MCF 10A (cell line): ENCODE measurements at regions not wholly inside any gene's neighbourhood (a gene's known extent, or its start where the extent isn't known, plus 50 kb on each side); places are given as distances from the start of the nearest gene placed in this dataset.

ENCODE experiments used
- BruUV-seq: library from RNA; stranded (reverse); fragments of 400-500 nt; replicated peaks from 2 replicates; lab custom pipeline; 2021; lab: Mats Ljungman, UMichigan
- CTCF ChIA-PET: fragments of 300-600 bp; sonication (Branson Sonifier 250); formaldehyde crosslinking; extraction: SDS; loops from one replicate; lab custom pipeline; 2021; ENCODE audit warnings: antibody characterized with exemption, inconsistent platforms; lab: Yijun Ruan, JAX
- POLR2A ChIA-PET: fragments of 300-600, 350-650 bp; sonication (Branson Sonifier 250); formaldehyde crosslinking; extraction: SDS; loops from one replicate; lab custom pipeline; 2020; ENCODE audit warnings: antibody characterized with exemption, inconsistent platforms; lab: Yijun Ruan, JAX
- DNase-seq: peaks from one replicate; pipeline ENCODE4 v3.0.0-alpha.2; 2018; ENCODE audit not compliant: unreplicated experiment
- H3K27ac Mint-ChIP-seq: one replicate; pipeline ENCODE4 v1.8.0; 2022; ENCODE audit warnings: mild to moderate bottlenecking, low read depth, mixed read lengths; ENCODE audit not compliant: unreplicated experiment
- H3K27me3 Mint-ChIP-seq: one replicate; pipeline ENCODE4 v1.8.0; 2022; ENCODE audit warnings: mixed read lengths; ENCODE audit not compliant: insufficient read depth, unreplicated experiment
- H3K36me3 Mint-ChIP-seq: one replicate; pipeline ENCODE4 v1.8.0; 2022; ENCODE audit warnings: mild to moderate bottlenecking, moderate library complexity, mixed read lengths; ENCODE audit not compliant: insufficient read depth, unreplicated experiment
- H3K4me1 Mint-ChIP-seq: one replicate; pipeline ENCODE4 v1.8.0; 2022; ENCODE audit warnings: mixed read lengths; ENCODE audit not compliant: insufficient read depth, unreplicated experiment
- H3K4me3 Mint-ChIP-seq: one replicate; pipeline ENCODE4 v1.8.0; 2022; ENCODE audit warnings: mild to moderate bottlenecking, moderate library complexity, mixed read lengths; ENCODE audit not compliant: unreplicated experiment
- H3K9me3 Mint-ChIP-seq: one replicate; pipeline ENCODE4 v1.8.0; 2022; ENCODE audit warnings: mixed read lengths; ENCODE audit not compliant: unreplicated experiment
- intact Hi-C: fragments of 100-400 bp; cut with micrococcal nuclease; formaldehyde crosslinking; loops from 2 replicates; pipeline ENCODE4 v1.14.1; 2022
- TF ChIP-seq, protein P1 (sequence below): fragments of 200-600 bp; IDR thresholded peaks from one replicate; pipeline ENCODE4 v1.8.0; 2022; ENCODE audit warnings: antibody characterized with exemption, mild to moderate bottlenecking; ENCODE audit not compliant: unreplicated experiment

DNA sequence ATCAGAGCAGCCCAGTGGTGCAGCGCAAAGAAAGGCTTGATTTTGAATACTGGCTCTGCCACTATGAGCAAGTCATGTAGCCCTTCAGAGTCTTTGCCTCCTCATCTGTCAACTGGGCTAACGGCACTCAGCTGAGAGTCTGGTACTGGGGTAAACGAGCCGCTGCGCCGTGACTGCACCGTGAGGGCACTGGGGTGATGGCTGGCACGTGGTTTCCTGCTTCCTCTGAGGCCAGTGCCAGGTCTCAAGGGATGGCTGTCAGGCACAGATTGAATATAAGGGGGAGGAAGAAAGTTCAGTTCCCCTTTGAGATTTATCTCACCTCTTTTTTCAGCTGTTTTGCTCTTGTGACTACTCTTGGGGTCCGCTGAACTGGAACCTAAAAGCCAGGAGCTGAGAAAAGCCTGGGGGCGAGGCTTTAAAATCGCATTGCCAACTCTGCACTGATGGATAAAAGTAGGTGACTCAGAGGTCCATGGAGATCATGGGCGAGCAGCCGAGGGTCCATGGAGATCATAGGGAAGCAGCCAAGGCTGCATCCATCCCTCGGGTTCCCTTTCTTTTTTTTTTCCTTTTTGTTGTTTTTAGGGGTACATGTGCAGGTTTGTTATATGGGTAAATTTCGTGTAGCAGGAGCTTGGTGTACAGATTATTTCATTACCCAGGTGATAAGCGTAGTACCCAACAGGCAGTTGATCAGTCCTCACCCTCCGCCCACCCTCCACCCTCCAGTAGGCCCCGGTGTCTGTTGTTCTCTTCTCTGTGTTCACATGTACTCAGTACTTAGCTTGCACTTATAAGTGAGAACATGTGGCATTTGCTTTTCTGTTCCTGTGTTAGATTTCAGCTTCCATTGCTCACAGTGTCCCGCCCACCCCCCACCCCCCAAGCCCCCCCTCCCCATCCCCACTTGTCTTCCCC lies 114.3 kb downstream of the SPP2 start:
- BruUV-seq = no TSS peak
- TF ChIP-seq, protein P1, sequence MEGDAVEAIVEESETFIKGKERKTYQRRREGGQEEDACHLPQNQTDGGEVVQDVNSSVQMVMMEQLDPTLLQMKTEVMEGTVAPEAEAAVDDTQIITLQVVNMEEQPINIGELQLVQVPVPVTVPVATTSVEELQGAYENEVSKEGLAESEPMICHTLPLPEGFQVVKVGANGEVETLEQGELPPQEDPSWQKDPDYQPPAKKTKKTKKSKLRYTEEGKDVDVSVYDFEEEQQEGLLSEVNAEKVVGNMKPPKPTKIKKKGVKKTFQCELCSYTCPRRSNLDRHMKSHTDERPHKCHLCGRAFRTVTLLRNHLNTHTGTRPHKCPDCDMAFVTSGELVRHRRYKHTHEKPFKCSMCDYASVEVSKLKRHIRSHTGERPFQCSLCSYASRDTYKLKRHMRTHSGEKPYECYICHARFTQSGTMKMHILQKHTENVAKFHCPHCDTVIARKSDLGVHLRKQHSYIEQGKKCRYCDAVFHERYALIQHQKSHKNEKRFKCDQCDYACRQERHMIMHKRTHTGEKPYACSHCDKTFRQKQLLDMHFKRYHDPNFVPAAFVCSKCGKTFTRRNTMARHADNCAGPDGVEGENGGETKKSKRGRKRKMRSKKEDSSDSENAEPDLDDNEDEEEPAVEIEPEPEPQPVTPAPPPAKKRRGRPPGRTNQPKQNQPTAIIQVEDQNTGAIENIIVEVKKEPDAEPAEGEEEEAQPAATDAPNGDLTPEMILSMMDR = no peak
- intact Hi-C loops = no loop called here
- CTCF ChIA-PET = interaction anchor here (0.6 kb wide), 1 partner anchor 1828 kb away, joined by 3 read pairs; no protein-coding TSS in a partner anchor
- DNase-seq = no peak
- Mint-ChIP-seq H3K27me3 (no peaks in the 10 kb centered on the region), H3K4me3 (no peak overlapping the region), H3K27ac (no peak overlapping the region), H3K4me1 (peaks cover 24% of the 10 kb centered on the region), H3K36me3 (no peaks in the 10 kb centered on the region), H3K9me3 (no peaks in the 10 kb centered on the region)
- POLR2A ChIA-PET = no interaction called here

DNA sequence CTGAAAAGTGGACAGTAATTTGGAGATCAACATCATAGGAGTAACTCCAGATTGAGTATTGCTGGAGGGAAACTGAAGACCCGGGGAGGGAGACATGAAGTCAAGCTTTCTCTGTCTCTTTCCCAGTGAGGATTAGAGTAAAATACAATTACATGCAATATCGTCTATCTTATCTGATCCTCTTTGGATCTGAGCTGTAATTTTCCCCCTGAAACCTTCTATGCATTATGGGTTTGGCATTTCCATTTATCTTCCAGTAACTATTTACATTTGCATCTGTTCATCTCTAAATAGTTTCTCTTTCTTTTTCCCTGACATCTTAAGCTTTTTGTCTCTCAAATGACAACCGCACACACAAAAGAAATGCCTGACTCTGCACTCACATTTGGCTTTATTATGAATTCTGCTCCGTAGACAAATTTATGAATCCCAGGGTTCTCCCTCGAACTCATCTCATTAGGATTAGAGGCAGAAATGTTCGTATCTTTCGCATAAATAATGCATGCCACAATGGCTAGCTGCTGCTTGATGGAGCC lies 113.1 kb downstream of the SPP2 start:
- H3K4me1 Mint-ChIP-seq = peaks cover 12% of the 10 kb centered on the region

DNA sequence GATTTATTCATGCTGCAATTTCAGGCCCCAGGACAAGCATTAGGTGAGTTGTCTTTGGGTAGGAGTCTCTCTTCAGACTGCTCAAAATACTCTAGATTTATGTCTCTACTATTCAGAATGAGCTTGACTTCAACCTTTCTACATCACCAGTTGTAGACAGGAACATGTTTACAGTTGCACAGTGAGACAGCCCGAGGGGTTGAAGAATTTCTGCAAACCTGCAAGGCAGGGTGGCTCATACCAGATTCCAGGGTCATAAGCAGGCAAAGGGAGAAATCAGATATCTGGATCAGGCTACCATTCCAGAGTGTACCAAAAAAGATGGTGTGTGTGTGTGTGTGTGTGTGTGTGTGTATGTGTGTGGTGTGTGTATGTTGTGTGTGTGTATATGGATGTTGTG lies 112.4 kb downstream of the SPP2 start:
- Mint-ChIP-seq H3K27ac (no peak overlapping the region), H3K4me1 (peaks cover 12% of the 10 kb centered on the region), H3K9me3 (no peaks in the 10 kb centered on the region), H3K4me3 (no peak overlapping the region), H3K36me3 (no peaks in the 10 kb centered on the region), H3K27me3 (no peaks in the 10 kb centered on the region)
- no TSS peak for BruUV-seq
- POLR2A ChIA-PET = interaction anchor here (0.7 kb wide), 2 partner anchors 55 to 79 kb away, joined by 4 read pairs; no protein-coding TSS in a partner anchor
- CTCF ChIA-PET = no interaction called here
- intact Hi-C loops = no loop called here
- no peak for DNase-seq
- TF ChIP-seq, protein P1 = no peak

More for the DNA sequence above, 113.1 kb downstream of the SPP2 start:
- Mint-ChIP-seq H3K27me3 (no peaks in the 10 kb centered on the region), H3K9me3 (no peaks in the 10 kb centered on the region), H3K27ac (no peak overlapping the region), H3K4me3 (no peak overlapping the region), H3K36me3 (no peaks in the 10 kb centered on the region)
- ChIA-PET CTCF (no interaction called here), POLR2A (no interaction called here)
- intact Hi-C loops = no loop called here
- no peak for DNase-seq
- BruUV-seq = no TSS peak
- TF ChIP-seq, protein P1 = no peak

DNA sequence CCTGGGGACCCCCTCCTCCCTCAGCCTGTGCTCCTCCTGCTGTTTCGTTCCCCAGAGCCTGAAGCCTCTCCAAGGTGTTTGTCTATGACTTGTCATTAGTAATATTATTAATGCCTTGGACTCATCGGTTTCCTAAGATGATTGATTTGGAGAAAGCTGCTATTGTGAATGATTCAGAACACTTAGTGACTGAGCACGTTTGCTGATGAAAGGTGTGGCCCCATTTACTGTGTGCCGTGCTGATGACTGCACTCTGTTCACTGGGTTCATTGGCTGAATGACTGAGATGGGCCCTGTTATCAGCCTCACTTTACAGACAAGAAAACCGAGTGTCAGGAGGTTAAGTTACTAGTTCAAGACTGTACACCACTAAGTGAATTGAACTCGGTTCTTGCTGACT lies 111.4 kb downstream of the SPP2 start:
- H3K36me3 Mint-ChIP-seq = no peaks in the 10 kb centered on the region
- TF ChIP-seq, protein P1 = no peak
- H3K27me3 Mint-ChIP-seq = no peaks in the 10 kb centered on the region
- intact Hi-C loops = no loop called here
- DNase-seq = no peak
- no TSS peak for BruUV-seq
- POLR2A ChIA-PET = interaction anchor here (0.8 kb wide), 1 partner anchor 21 kb away, joined by 3 read pairs; no protein-coding TSS in a partner anchor
- peaks cover 13% of the 10 kb centered on the region for H3K4me1 Mint-ChIP-seq
- CTCF ChIA-PET = no interaction called here
- H3K9me3 Mint-ChIP-seq = no peaks in the 10 kb centered on the region
- H3K4me3 Mint-ChIP-seq = no peak overlapping the region
- no peak overlapping the region for H3K27ac Mint-ChIP-seq
